ENCODE measurements at regions not wholly inside any gene's neighbourhood (a gene's known extent, or its start where the extent isn't known, plus 50 kb on each side); places are given as distances from the start of the nearest gene placed in this dataset.

DNA sequence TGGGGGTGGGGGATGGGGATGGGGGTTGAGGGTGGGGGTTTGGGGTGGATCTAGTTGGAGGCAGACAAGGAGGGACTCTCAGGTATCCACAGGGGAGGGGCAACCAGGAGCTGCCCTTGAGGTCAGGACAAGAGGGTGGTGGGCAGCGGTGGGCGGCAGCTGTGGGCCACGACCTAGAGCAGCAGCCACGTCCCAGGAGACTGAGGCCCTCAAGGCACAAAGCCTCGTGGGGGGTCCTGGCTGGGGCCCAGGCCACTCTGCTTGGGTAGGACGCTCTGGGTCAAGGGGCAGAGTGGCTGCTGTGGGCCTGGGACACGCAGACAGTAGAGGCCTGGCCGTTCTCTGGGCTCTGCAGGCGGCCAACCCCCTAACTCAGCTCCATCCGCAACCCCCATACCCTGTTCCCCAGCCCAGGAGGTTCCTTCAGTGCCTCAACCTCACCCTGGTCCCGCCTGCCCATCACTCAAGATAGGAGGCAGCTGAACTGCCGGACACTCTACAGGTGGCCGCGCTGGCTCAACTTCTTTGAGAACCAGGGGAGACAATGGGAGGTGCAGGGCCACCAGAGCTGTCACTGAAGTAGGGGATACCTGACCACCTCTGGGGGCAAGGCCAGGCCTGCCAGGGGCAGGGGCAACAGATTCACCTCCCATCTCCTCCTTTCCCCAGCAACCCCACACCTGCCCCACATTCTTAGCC lies 75.6 kb downstream of the ENGASE start:
- DNase-seq (ENCODE audit: low spot score): no peak

DNA sequence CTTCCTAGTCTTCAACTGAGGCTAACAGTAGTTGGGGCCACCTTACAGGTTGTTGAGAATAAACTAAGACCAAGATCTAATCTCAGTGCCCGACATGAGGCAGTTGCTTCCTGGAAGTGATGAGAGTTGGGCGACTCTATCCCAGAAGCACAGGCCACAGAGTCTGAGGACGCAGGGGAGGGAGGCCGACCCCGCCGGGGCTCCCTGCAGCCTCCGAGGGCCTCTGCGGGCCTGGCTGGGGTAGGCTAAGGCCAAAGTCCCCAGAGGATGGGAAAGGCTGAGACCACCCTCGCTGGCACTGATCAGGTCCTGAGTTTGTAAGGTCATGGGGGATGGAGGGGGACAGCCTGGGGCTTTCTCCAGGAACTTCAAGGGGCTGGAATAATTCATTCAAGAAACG lies 74.0 kb downstream of the ENGASE start:
- DNase-seq (ENCODE audit: low spot score): no peak

DNA sequence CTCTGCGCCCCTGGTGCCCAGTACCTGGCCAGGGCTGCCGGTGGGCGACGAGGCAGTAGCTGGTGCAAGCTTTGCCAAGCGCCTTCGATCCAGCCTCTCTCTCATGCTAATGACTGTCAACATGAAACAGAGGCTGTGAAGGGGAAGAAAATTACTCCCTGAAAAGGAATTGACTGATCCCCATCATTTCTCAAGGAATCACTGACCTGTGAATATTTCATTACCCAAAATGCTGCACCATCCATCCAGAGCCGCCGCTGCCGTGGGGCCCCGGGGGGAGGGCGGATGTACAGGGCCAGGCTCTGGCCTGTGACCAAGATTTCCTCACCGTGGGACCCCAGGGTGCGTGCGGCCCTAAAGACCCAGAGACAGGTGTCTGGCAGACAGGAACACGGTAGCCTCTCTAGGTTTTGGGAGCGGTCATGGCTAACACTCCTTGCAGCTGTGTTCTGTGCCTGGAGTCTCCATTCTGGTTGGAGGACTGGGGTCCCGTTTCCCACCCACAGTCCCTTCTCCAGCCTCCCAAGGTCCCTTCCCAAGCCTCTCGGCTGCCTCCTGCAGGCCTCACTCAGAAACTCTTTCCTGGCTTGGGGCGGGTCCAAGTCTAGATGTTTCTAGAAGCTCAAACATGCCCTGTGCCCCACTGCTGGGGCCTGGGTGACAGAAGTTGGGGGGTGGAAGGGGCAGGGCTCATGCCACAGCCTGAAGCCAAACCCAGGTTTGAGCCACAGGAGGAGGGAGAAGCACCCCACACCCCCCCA lies 73.3 kb downstream of the ENGASE start:
- DNase-seq (ENCODE audit: low spot score): no peak

DNA sequence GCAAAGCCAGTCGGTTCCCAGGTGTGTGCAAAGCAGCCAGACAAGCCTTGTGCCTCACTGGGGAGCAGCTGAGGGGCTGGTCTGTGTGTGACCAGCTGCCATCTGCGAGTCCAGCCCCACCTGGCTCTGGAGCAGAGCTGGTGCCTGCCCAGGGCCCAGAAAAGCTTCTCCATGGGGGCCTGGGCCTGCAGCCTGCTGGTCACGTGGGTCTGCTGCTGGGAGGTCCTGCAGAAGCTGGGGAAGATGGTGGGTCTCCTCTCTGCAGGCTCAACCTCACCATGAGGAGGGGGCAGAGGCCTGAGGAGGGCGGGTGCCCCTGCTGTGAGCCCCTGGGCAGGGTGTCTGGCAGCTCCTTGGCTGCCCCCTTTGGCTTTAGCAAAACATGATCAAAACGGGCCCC lies 71.9 kb downstream of the ENGASE start:
- no peak for DNase-seq (ENCODE audit: low spot score)

DNA sequence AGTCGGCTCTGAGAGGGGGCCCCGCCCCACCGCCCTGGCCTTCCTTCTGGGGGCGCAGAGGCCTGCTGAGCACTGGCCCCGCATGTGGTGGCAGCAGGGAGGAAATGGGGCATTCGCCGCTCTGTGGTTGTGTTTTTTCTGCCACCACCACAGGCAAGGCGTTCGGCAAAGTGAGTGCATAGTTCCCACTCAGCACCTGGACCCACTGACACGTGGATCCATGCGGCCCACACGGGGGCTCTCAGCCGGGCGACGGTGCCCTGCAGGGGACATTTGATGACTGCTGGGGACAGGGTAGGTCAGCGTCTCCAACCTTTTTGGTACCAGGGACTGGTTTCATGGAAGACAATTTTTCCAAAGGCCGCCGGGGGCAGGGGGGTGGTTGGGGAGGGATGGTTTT lies 70.9 kb downstream of the ENGASE start:
- no peak for DNase-seq (ENCODE audit: low spot score)

DNA sequence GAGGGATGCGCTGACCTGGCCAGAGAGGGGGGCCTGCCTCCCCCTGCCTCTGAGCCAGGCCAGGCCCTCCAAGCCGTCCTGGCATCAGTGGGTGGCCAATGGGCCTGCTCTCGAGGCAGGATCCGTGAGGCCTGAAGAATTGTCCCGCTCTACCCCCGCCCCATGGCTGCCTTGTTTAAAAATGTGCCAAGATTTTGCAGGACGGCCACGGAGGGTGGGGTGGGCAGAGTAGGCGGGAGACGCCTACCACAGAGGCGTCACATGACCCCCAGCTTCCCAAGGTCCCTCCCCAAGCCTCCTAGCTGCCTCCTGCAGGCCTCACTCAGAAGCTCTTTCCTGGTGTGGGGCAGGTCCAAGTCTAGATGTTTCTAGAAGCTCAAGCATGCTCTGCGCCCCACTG lies 69.5 kb downstream of the ENGASE start:
- DNase-seq (ENCODE audit: low spot score): no peak

DNA sequence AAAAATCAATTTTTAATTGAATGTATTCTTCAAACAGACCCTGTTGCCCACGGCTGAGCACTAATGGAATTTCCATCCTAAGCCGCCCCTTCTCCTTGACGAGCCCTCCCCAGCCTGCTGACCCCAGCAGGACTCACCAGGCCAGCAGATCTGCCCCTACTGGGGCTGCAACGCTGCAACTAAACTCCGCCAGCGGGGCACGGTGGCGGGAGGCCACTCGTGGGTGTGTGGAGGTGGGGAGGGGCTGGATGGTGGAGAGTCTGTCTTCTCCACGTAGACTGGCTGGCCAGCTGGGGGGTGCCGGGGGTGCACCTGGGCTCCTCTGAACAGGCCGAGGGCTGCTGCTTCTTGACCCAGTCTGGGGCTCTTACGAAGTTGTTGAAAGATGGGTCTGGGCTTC lies 67.8 kb downstream of the ENGASE start:
- DNase-seq (ENCODE audit: low spot score): no peak

DNA sequence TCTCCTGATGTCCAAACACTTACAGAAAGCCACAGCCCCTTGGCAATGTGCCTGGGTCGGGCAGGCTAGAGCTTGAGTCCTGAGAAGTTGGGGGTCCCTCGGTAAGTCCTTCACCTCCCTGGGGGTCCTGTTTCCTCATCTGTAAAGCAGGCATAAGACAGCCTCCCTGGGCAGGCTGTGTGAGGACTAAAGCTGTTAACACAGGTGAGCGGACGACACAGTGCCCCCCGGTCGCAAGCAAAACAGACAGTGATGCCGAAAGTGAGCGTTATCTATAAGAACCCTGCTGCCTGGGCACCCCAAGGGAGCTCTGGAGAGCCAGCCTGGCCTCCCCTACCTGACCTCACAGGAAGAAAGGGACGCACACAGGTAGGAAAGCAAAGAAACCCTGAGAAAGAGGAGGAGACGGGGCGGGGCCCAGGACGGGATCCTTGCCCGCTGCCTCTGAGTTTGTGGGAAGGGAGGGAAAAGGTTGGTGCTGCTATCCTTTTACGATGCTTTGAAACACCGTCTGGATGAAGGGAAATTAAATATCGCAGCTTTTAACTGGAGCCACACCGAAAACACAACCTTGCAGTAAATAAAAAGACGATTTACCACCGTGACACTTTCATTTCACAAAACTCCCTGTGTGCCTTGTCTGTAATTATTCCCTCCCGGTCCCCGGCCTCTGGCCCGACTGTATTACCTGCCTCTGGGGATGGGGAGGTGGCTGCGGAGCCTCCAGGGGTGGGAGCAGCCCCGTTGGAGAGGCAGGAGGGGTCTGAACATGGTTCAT lies 67.1 kb downstream of the ENGASE start:
- no peak for DNase-seq (ENCODE audit: low spot score)

DNA sequence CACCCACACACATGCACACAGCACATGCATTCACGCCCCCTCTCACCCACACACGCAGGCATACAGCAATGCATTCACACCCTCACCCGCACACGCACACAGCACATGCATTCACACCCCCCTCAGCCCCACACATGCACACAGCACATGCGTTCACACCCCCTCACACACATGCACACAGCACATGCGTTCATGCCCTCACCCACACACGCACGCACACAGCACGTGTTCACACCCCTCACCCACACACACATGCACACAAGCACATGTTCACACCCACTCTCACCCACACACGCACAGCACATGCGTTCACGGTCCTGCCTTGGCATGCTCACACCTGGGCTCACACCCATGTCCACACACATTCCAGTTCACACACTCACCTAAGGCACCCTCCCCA lies 64.2 kb downstream of the ENGASE start:
- DNase-seq (ENCODE audit: low spot score): no peak

DNA sequence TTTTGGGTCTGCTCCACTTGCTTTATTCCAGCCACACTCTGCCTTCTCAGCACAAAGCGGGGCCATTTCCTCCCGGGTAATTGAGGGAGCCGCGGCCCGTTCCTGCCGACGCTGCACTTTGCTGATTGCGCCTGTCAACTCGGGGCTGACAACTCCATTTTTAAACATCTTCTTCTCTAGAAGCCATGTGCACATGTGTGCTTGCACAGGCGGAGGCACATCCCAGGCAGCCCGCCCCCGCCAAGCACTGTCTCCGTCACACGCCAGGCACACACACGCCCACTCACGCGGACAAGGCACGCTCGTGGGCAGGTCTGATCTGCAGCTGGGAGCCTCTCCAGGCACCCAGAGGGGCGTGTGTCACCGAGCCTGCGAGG lies 63.2 kb downstream of the ENGASE start:
- no peak for DNase-seq (ENCODE audit: low spot score)

DNA sequence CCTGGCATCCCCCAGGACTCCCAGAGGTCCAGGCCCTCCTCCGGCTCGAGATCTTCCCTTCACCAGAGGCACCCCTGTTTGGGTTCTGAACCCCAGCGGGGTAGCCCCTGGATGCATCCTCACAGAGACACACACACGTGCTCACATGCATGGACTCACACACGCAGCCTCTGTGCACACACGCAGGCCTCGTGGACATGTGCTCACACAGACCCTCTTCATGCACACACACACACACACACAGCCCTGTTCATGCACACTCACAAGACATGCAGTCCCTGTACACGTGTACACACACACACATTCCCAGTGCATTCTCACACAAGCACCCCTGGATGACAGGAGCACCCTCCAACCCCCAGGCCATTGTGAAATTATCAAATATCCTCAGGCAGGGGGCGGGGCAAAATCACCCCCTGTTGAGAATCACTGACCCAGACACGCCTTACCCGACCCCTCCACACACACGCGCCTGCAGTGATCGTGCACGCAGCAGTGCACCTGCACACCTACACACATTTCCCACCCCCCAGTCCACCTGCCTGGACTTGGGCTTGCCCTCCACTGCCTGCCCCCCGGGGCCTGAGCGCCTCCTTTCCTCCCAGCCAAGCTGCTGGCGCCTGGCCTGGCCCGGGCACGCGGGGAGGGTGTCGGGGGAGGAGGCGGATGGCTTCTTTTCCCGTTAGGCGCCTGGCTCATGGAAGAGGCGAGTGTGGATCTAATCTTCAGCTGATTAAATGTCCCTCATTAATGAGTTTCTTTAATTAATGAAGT lies 62.6 kb downstream of the ENGASE start:
- DNase-seq (ENCODE audit: low spot score): no peak

DNA sequence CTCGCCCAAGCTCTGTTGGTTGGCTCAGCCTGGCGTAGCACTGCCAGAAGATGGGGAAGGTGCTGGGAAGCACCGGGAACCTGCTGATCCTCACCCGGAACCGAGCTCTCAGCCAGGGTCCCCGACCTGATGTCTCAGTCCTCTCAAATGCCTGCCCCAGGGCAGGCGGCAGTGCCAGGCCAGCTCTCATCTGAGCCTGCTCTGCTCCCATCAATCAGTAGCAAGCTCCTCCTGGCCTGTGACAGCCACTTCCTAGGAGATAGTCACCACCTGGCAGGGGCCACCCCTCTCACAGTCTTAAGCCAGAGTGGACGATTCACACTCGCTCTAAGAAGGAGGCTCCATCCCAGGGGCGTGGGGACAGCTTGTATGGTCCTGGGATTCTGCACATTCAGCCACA lies 62.0 kb downstream of the ENGASE start:
- DNase-seq (ENCODE audit: low spot score): no peak
